ENCODE measurements at regions not wholly inside any gene's neighbourhood (a gene's known extent, or its start where the extent isn't known, plus 50 kb on each side); places are given as distances from the start of the nearest gene placed in this dataset.

- no peak for TF ChIP-seq CTCF (IDR thresholded peaks at IDR 0.05)
- TF ChIP-seq POLR2A (IDR thresholded peaks at IDR 0.05): no peak
- Histone ChIP-seq H3K4me3 (no peak overlapping the region), H3K9me3 (no peaks in the 10 kb centered on the region), H3K27me3 (no peaks in the 10 kb centered on the region), H3K27ac (no peak overlapping the region), H3K36me3 (no peaks in the 10 kb centered on the region), H3K4me1 (no peaks in the 10 kb centered on the region)
- 65% methylated on average over 2 of the region's 2 CpGs for WGBS (ENCODE audit: insufficient coverage, low coverage, low lambda C conversion rate, missing lambda C conversion rate)
- ATAC-seq (no peak), DNase-seq (no peak)
- intact Hi-C loops (cut with DNase I): no loop called here
Measured at GRCh38 chr12:82187595-82187994, 170.6 kb downstream of the CCDC59 start.

GRCh38 chr12:82187011-82187410, 171.2 kb downstream of the CCDC59 start:
- intact Hi-C loops (cut with DNase I): no loop called here
- no peaks in the 10 kb centered on the region for H3K4me1 ChIP-seq
- no peaks in the 10 kb centered on the region for H3K27me3 ChIP-seq
- no peak for TF ChIP-seq POLR2A (IDR thresholded peaks at IDR 0.05)
- no peak for TF ChIP-seq CTCF (IDR thresholded peaks at IDR 0.05)
- no peaks in the 10 kb centered on the region for H3K9me3 ChIP-seq
- H3K27ac ChIP-seq: no peak overlapping the region
- no peaks in the 10 kb centered on the region for H3K36me3 ChIP-seq
- H3K4me3 ChIP-seq: no peak overlapping the region
- DNase-seq (no peak), ATAC-seq (no peak)

GRCh38 chr12:82186282-82186681, 171.9 kb downstream of the CCDC59 start:
- Histone ChIP-seq H3K4me1 (no peaks in the 10 kb centered on the region), H3K4me3 (no peak overlapping the region), H3K9me3 (no peaks in the 10 kb centered on the region), H3K27me3 (no peaks in the 10 kb centered on the region), H3K27ac (no peak overlapping the region), H3K36me3 (no peaks in the 10 kb centered on the region)
- WGBS (ENCODE audit: insufficient coverage, low coverage, low lambda C conversion rate, missing lambda C conversion rate): 60% methylated on average over 6 of the region's 6 CpGs
- intact Hi-C loops (cut with DNase I): no loop called here
- no peak for TF ChIP-seq CTCF (IDR thresholded peaks at IDR 0.05)
- no peak for TF ChIP-seq POLR2A (IDR thresholded peaks at IDR 0.05)
- DNase-seq (no peak), ATAC-seq (no peak)

GRCh38 chr12:82184844-82185243, 173.3 kb downstream of the CCDC59 start:
- intact Hi-C loops (cut with DNase I): no loop called here
- DNase-seq: no peak
- Histone ChIP-seq H3K9me3 (no peaks in the 10 kb centered on the region), H3K27me3 (no peaks in the 10 kb centered on the region), H3K4me1 (no peaks in the 10 kb centered on the region), H3K27ac (no peak overlapping the region), H3K4me3 (no peak overlapping the region), H3K36me3 (no peaks in the 10 kb centered on the region)
- ATAC-seq: no peak
- TF ChIP-seq CTCF (IDR thresholded peaks at IDR 0.05) (no peak), POLR2A (IDR thresholded peaks at IDR 0.05) (no peak)
- WGBS (ENCODE audit: insufficient coverage, low coverage, low lambda C conversion rate, missing lambda C conversion rate): 46% methylated on average over 1 of the region's 1 CpG

GRCh38 chr12:82182601-82183190, 175.5 kb downstream of the CCDC59 start:
- H3K9me3 ChIP-seq: no peaks in the 10 kb centered on the region
- H3K4me1 ChIP-seq: no peaks in the 10 kb centered on the region
- 49% methylated on average over 4 of the region's 4 CpGs for WGBS (ENCODE audit: insufficient coverage, low coverage, low lambda C conversion rate, missing lambda C conversion rate)
- no peak for TF ChIP-seq CTCF (IDR thresholded peaks at IDR 0.05)
- no peak for TF ChIP-seq POLR2A (IDR thresholded peaks at IDR 0.05)
- H3K36me3 ChIP-seq: no peaks in the 10 kb centered on the region
- H3K27ac ChIP-seq: no peak overlapping the region
- no peak overlapping the region for H3K4me3 ChIP-seq
- intact Hi-C loops (cut with DNase I): no loop called here
- no peaks in the 10 kb centered on the region for H3K27me3 ChIP-seq
- DNase-seq (no peak), ATAC-seq (no peak)
